Hippocampal formation (tissue), 2 donors: ENCODE measurements at regions not wholly inside any gene's neighbourhood (a gene's known extent, or its start where the extent isn't known, plus 50 kb on each side); places are given as distances from the start of the nearest gene placed in this dataset.
"Not testable (repeated sequence)": the region's sequence is repeated elsewhere in the genome, so short reads cannot be mapped to it uniquely, and the experiment has no call there.

Source experiments
- DNase-seq, 2 donors: peaks; one replicate each; lab custom pipeline; 2025; lab: John Stamatoyannopoulos, UW

GRCh38 chr4:176571206-176571605, 221.5 kb downstream of the VEGFC start:
- DNase-seq, result no peak

GRCh38 chr4:176575141-176575730, 217.5 kb downstream of the VEGFC start:
- no peak for DNase-seq

GRCh38 chr4:176579226-176579625, 213.5 kb downstream of the VEGFC start:
- DNase-seq, result no peak

- no peak for DNase-seq
Observed at GRCh38 chr4:176583278-176583677, 209.4 kb downstream of the VEGFC start.

GRCh38 chr4:176584031-176584606, 208.6 kb downstream of the VEGFC start:
- DNase-seq, result no peak

- no peak for DNase-seq
Observed at GRCh38 chr4:176587920-176588319, 204.8 kb downstream of the VEGFC start.

GRCh38 chr4:176588436-176588835, 204.3 kb downstream of the VEGFC start:
- no peak for DNase-seq

- no peak for DNase-seq
Observed at GRCh38 chr4:176592976-176593670, 199.6 kb downstream of the VEGFC start.

GRCh38 chr4:176593943-176594342, 198.8 kb downstream of the VEGFC start:
- DNase-seq, result no peak

- no peak for DNase-seq
Observed at GRCh38 chr4:176595257-176595656, 197.5 kb downstream of the VEGFC start.

- DNase-seq, result no peak
Observed at GRCh38 chr4:176601124-176601523, 191.6 kb downstream of the VEGFC start.

- no peak for DNase-seq
Observed at GRCh38 chr4:176607807-176608206, 184.9 kb downstream of the VEGFC start.

GRCh38 chr4:176608346-176608745, 184.4 kb downstream of the VEGFC start:
- no peak for DNase-seq

GRCh38 chr4:176610594-176610993, 182.1 kb downstream of the VEGFC start:
- DNase-seq, result no peak

- no peak for DNase-seq
Observed at GRCh38 chr4:176611381-176611780, 181.3 kb downstream of the VEGFC start.

- DNase-seq, result no peak
Observed at GRCh38 chr4:176611951-176612350, 180.8 kb downstream of the VEGFC start.

GRCh38 chr4:176614793-176615192, 177.9 kb downstream of the VEGFC start:
- DNase-seq, result no peak

GRCh38 chr4:176616151-176616550, 176.6 kb downstream of the VEGFC start:
- no peak for DNase-seq

- DNase-seq, result no peak
Observed at GRCh38 chr4:176618138-176618537, 174.6 kb downstream of the VEGFC start.

GRCh38 chr4:176619430-176619829, 173.3 kb downstream of the VEGFC start:
- no peak for DNase-seq

GRCh38 chr4:176622251-176622948, 170.3 kb downstream of the VEGFC start:
- no peak for DNase-seq

GRCh38 chr4:176624983-176625610, 167.6 kb downstream of the VEGFC start:
- DNase-seq, result not testable (repeated sequence)
